SU-DHL-6 (cell line): ENCODE measurements at regions not wholly inside any gene's neighbourhood (a gene's known extent, or its start where the extent isn't known, plus 50 kb on each side); places are given as distances from the start of the nearest gene placed in this dataset.

Experiments
- EZH2phosphoT487 ChIP-seq: fragments of 200-600 bp; sonication (generic), shearing (Covaris generic); conservative IDR thresholded peaks from 2 replicates; pipeline ENCODE4 v1.6.1; 2018; ENCODE audit warnings: mild to moderate bottlenecking, antibody characterized with exemption, low read length, moderate library complexity, mixed read lengths
- TF ChIP-seq, protein P1 (sequence below): fragments of 200-600 bp; sonication (generic); IDR thresholded peaks from one replicate; pipeline ENCODE4 v1.5.1; 2017; ENCODE audit warnings: antibody characterized with exemption, mild to moderate bottlenecking, low read length, moderate library complexity; ENCODE audit not compliant: insufficient read depth, poor library complexity, severe bottlenecking

DNA sequence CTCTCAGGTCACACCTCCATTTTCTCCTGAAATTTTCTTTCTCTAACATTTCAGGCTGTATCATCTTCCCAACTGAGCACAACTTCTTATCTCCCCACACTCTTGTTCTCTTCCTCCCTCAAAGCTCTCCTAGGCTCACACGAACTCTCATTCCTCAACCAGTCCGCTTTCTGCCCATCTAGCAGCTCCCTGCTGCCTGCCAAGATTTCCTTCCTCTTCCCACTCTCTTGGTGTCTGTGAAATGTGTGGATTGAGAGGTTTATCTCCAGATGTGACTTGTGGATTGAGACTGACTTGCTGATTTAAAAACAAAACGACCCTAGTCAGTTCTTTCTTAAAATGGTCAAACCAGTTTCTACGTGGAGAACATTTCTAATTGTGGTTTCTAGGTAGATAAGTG lies 106.3 kb downstream of the MTNR1B start:
- TF ChIP-seq, protein P1, sequence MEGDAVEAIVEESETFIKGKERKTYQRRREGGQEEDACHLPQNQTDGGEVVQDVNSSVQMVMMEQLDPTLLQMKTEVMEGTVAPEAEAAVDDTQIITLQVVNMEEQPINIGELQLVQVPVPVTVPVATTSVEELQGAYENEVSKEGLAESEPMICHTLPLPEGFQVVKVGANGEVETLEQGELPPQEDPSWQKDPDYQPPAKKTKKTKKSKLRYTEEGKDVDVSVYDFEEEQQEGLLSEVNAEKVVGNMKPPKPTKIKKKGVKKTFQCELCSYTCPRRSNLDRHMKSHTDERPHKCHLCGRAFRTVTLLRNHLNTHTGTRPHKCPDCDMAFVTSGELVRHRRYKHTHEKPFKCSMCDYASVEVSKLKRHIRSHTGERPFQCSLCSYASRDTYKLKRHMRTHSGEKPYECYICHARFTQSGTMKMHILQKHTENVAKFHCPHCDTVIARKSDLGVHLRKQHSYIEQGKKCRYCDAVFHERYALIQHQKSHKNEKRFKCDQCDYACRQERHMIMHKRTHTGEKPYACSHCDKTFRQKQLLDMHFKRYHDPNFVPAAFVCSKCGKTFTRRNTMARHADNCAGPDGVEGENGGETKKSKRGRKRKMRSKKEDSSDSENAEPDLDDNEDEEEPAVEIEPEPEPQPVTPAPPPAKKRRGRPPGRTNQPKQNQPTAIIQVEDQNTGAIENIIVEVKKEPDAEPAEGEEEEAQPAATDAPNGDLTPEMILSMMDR, result no peak
- no peak for TF ChIP-seq EZH2phosphoT487
